Thyroid gland (tissue), 4 donors: ENCODE measurements at regions not wholly inside any gene's neighbourhood (a gene's known extent, or its start where the extent isn't known, plus 50 kb on each side); places are given as distances from the start of the nearest gene placed in this dataset.
"Not testable (repeated sequence)": the region's sequence is repeated elsewhere in the genome, so short reads cannot be mapped to it uniquely, and the experiment has no call there.

Experiments used
- DNase-seq, 2 donors: peaks; one replicate each; pipeline ENCODE4 v3.0.0-alpha.2; 2019
- H3K27ac ChIP-seq, 3 donors: fragments of 200-600 bp; sonication (generic); 1 replicate in 2 of 3; 2 replicates in 1 of 3; pipeline ENCODE4 v1.5.1; 2016 to 2019; ENCODE audit warnings: mild to moderate bottlenecking in 1 of 3, moderate library complexity in 1 of 3
- H3K27me3 ChIP-seq: fragments of 200-600 bp; sonication (generic); one replicate; pipeline ENCODE4 v1.5.1; 2019
- H3K36me3 ChIP-seq, 2 donors: fragments of 200-600 bp; sonication (generic); one replicate each; pipeline ENCODE4 v1.5.1; 2016 to 2019
- H3K4me1 ChIP-seq, 2 donors: fragments of 200-600 bp; sonication (generic); one replicate each; pipeline ENCODE4 v1.5.1; 2017 to 2019
- H3K4me3 ChIP-seq, 3 donors: fragments of 200-600 bp; sonication (generic); replicated peaks in 1 of 3; 1 replicate in 2 of 3; 2 replicates in 1 of 3; pipeline ENCODE4 v1.5.1; 2016; ENCODE audit warnings: mild to moderate bottlenecking in 1 of 3
- H3K9me3 ChIP-seq: fragments of 200-600 bp; sonication (generic); one replicate; pipeline ENCODE4 v1.5.1; 2017
- POLR2A ChIP-seq, 2 donors: fragments of 450-650 bp; IDR thresholded peaks; one replicate each; pipeline ENCODE4 v1.6.1; 2017; ENCODE audit warnings: antibody characterized with exemption in 2 of 2, mild to moderate bottlenecking in 2 of 2, moderate library complexity in 1 of 2
- WGBS, 2 donors: methylation state at CpG; one replicate each; pipeline ENCODE4 v1.1.5; 2017; 5-methylcytosine and 5-hydroxymethylcytosine counted together
- intact Hi-C: fragments of 100-400 bp; cut with DNase I; formaldehyde crosslinking; loops from one replicate; pipeline ENCODE4 v1.15.1; 2023
- TF ChIP-seq, protein P1 (sequence below), 6 experiments: fragments of 200-600 bp in 3 of 6; fragments of 450-650 bp in 3 of 6; sonication (generic) in 3 of 6; IDR thresholded peaks; one replicate each; pipeline ENCODE4 v1.5.1; 2016 to 2019; ENCODE audit warnings: antibody characterized with exemption in 6 of 6, mild to moderate bottlenecking in 2 of 6, inconsistent platforms in 1 of 6, moderate library complexity in 1 of 6

GRCh38 chr10:61262486-61263261 lies 190.5 kb downstream of the TMEM26 start:
- DNase-seq = no peak
- Histone ChIP-seq H3K36me3 (no peaks in the 10 kb centered on the region), H3K27ac (no peak overlapping the region), H3K4me3 (no peak overlapping the region), H3K9me3 (no peaks in the 10 kb centered on the region), H3K4me1 (no peaks in the 10 kb centered on the region), H3K27me3 (no peaks in the 10 kb centered on the region)
- TF ChIP-seq POLR2A (IDR thresholded peaks at IDR 0.05) = no peak
- TF ChIP-seq, protein P1, sequence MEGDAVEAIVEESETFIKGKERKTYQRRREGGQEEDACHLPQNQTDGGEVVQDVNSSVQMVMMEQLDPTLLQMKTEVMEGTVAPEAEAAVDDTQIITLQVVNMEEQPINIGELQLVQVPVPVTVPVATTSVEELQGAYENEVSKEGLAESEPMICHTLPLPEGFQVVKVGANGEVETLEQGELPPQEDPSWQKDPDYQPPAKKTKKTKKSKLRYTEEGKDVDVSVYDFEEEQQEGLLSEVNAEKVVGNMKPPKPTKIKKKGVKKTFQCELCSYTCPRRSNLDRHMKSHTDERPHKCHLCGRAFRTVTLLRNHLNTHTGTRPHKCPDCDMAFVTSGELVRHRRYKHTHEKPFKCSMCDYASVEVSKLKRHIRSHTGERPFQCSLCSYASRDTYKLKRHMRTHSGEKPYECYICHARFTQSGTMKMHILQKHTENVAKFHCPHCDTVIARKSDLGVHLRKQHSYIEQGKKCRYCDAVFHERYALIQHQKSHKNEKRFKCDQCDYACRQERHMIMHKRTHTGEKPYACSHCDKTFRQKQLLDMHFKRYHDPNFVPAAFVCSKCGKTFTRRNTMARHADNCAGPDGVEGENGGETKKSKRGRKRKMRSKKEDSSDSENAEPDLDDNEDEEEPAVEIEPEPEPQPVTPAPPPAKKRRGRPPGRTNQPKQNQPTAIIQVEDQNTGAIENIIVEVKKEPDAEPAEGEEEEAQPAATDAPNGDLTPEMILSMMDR (IDR thresholded peaks at IDR 0.05) = no peak
- intact Hi-C loops = no loop called here
- 76 to 84% methylated on average over 3 of the region's 3 CpGs for WGBS, 2 donors

GRCh38 chr10:61257956-61258496 lies 195.2 kb downstream of the TMEM26 start:
- TF ChIP-seq POLR2A (IDR thresholded peaks at IDR 0.05) = no peak
- TF ChIP-seq, protein P1 (IDR thresholded peaks at IDR 0.05) = no peak

DNA sequence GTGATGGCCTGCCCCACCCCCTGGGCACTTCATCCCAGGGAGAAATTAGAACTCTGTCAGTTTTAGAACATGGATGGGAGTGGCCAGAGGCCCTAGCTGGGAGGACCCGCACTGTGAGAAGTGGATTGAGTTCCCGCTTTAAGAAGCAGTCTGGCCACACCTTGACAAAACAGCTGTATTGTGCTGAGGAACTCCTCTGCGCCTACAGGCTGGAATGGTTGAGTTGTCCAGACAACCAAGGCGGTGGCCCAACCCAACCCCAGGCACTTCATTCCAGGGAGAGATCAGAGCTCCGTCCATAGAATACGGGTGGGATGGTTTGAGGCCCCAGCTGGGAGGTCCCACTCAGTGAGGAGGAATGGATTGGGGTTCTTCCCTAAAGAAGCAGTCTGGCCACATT lies 196.0 kb downstream of the TMEM26 start:
- WGBS, 2 donors = 86 to 98% methylated on average over 5 to 6 of the region's 6 CpGs

More at GRCh38 chr10:61257956-61258496, 195.2 kb downstream of the TMEM26 start:
- no peak for DNase-seq
- Histone ChIP-seq H3K27me3 (no peaks in the 10 kb centered on the region), H3K27ac (no peak overlapping the region), H3K4me3 (no peak overlapping the region), H3K36me3 (no peaks in the 10 kb centered on the region), H3K9me3 (no peaks in the 10 kb centered on the region), H3K4me1 (no peaks in the 10 kb centered on the region)
- intact Hi-C loops = no loop called here

DNA sequence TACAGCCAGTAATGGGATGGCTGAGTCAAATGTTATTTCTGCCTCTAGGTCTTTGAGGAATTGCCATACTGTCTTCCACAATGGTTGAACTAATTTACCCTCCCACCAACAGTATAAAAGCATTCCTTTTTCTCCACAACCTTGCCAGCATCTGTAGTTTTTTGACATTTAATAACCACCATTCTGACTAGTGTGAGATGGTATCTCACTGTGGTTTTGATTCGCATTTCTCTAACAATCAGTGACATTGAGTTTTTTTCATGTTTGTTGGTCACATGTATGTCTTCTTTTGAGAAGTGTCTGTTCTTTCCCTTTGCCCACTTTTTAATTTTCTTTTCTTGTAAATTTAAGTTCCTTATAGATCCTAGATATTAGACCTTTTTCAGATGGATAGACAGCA lies 200.9 kb downstream of the TMEM26 start:
- intact Hi-C loops = not testable (repeated sequence)
- WGBS, 2 donors = 87 to 90% methylated on average over 1 of the region's 1 CpG

More for the DNA sequence above, 196.0 kb downstream of the TMEM26 start:
- no peak for TF ChIP-seq POLR2A (IDR thresholded peaks at IDR 0.05)
- TF ChIP-seq, protein P1 (IDR thresholded peaks at IDR 0.05) = no peak
- Histone ChIP-seq H3K4me3 (no peak overlapping the region), H3K36me3 (no peaks in the 10 kb centered on the region), H3K27ac (no peak overlapping the region), H3K27me3 (no peaks in the 10 kb centered on the region), H3K9me3 (no peaks in the 10 kb centered on the region), H3K4me1 (no peaks in the 10 kb centered on the region)
- DNase-seq = no peak
- intact Hi-C loops = no loop called here

GRCh38 chr10:61251089-61251488 lies 202.1 kb downstream of the TMEM26 start:
- Histone ChIP-seq H3K27ac (no peak overlapping the region), H3K9me3 (no peaks in the 10 kb centered on the region), H3K4me3 (no peak overlapping the region), H3K4me1 (no peaks in the 10 kb centered on the region), H3K27me3 (no peaks in the 10 kb centered on the region), H3K36me3 (no peaks in the 10 kb centered on the region)
- 81 to 86% methylated on average over 1 of the region's 1 CpG for WGBS, 2 donors
- intact Hi-C loops = no loop called here
- no peak for DNase-seq
- TF ChIP-seq POLR2A (IDR thresholded peaks at IDR 0.05) = no peak
- TF ChIP-seq, protein P1 (IDR thresholded peaks at IDR 0.05) = no peak

More for the DNA sequence above, 200.9 kb downstream of the TMEM26 start:
- DNase-seq, H3K27me3 ChIP-seq, H3K9me3 ChIP-seq, H3K4me3 ChIP-seq, H3K4me1 ChIP-seq, H3K36me3 ChIP-seq, H3K27ac ChIP-seq: not testable (repeated sequence)
